SH-SY5Y (cell line): ENCODE measurements at regions not wholly inside any gene's neighbourhood (a gene's known extent, or its start where the extent isn't known, plus 50 kb on each side); places are given as distances from the start of the nearest gene placed in this dataset.

Experiments used
- GATA2 ChIP-seq: IDR thresholded peaks from 2 replicates; pipeline ENCODE4 v1.6.1; 2011; ENCODE audit warnings: mild to moderate bottlenecking, low read depth, low read length
- GATA3 ChIP-seq: IDR thresholded peaks from 2 replicates; pipeline ENCODE4 v1.6.1; 2011; ENCODE audit warnings: low read depth, mild to moderate bottlenecking, low read length, moderate library complexity

DNA sequence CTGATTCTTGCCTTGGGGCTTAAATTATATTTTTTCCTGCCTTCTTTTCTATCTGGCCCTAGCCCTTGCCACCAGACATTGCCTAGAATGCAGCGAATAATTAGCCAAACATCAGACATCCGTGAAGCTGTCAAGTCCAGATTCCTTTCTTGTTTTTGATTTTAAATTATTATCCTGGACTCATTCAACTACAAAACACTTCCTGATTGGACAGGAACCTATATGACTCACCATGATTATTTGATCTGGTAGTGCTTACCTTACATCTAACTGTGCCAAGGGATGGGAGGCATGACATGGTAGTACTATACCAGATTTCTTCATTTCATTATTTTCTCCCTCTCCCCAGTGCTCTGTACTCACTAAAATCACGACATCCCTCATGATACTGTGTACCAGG lies 829.6 kb downstream of the TLR4 start:
- TF ChIP-seq GATA2 (no peak), GATA3 (no peak)

GRCh38 chr9:118536153-118536552 lies 832.0 kb downstream of the TLR4 start:
- TF ChIP-seq GATA2 (no peak), GATA3 (no peak)

- TF ChIP-seq GATA3 (no peak), GATA2 (no peak)
These were observed 830.3 kb downstream of the BRINP1 start for GRCh38 chr9:118538959-118539358.

DNA sequence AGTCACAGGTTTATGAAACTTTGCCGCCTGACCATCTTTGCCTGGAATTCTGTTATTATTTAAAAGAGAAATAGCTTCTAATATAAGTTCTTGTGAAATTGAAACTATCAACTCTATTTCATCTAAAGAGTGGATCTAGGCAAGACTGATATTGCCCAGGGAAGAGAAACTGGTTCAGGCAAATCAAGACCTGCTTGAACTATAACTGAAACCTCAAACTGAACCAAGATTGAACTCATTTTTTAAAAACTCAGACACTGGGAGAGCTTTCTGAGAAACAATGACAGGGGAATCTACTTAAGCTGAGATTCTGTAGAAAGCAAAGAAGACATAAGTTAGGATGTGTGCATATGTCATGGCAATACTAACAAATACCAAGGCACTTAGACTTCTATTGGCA lies 815.8 kb downstream of the BRINP1 start:
- TF ChIP-seq GATA2: no peak
- no peak for TF ChIP-seq GATA3

- TF ChIP-seq GATA3 (no peak), GATA2 (no peak)
These were observed 814.2 kb downstream of the BRINP1 start for GRCh38 chr9:118554987-118555386.

GRCh38 chr9:118558026-118558425 lies 811.2 kb downstream of the BRINP1 start:
- TF ChIP-seq GATA3 (no peak), GATA2 (no peak)

DNA sequence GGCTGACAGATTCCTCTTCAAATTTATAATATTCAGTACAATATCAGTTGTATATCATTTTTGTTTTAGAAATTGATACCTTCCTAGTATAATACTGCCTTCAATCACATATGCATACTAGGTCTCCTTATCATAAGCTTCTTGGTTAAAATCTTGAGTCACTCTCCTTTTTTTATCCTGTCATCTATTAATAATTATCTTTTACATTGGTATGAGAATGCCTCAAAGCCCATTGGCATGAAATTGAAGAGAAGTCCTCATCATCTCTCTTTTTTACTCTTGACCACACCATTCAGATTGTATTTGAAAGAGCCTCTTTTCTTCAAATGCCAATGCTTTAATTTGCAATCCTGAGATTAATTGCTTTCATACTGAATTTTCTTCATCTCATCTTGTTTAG lies 810.3 kb downstream of the BRINP1 start:
- TF ChIP-seq GATA3 (no peak), GATA2 (no peak)

DNA sequence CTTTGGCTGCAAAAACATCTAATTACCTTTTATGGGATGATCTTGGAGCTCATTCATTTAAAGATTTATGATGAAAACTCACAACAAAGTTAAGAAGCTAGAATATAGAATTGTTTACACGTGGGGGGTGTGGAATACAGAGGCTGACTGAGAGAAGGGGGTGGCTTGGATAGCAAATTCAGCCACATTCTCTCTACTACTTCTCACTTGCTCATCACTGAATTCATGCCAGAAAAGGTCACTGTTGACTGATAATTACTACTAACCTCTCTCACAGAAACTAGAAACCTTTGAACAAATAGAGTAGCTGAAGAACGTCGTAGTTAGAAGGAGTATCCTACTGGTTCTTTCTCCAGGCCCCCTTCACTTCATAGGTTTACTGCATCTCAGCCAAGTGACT lies 808.2 kb downstream of the BRINP1 start:
- TF ChIP-seq GATA3: no peak
- TF ChIP-seq GATA2: no peak

DNA sequence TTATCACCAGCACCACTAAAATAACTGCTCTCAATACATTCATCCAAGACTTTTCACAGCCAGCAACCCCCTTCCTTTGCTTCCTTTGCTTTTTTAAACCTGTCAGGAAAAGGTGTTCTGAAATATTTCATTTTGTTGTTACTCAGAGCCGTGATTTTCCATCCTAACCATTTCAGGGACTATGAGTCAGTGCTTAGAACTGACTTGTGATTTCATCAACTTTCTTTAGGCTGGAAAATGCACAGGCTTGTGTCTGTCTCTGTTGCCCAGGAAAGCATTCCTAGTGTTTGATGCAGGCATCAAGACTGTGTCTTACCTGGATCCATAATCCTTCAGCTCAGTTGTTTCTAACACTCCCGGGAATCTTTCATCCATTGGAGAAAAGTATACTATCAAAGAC lies 805.6 kb downstream of the BRINP1 start:
- no peak for TF ChIP-seq GATA2
- TF ChIP-seq GATA3: no peak

DNA sequence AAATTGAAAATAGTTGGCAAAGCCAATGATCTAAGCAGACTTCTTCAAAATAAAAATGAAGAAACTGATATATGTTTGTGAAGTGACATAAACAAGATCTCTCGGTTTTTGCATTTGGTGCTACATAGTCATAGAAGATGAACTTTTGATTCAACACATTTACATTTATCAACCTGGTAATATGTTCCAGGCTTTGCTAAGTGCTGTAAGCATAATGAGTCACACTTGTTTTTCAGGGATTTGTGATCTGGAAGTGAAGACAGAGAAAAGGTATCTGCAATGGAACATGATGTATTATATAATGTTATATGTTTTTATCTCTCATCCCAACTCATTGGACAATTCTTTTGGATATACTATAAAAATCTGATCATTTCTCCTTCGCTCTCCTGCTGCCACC lies 801.4 kb downstream of the BRINP1 start:
- TF ChIP-seq GATA3 (no peak), GATA2 (no peak)

- TF ChIP-seq GATA3: no peak
- TF ChIP-seq GATA2: no peak
These were observed 800.5 kb downstream of the BRINP1 start for GRCh38 chr9:118568704-118569103.

GRCh38 chr9:118569148-118569547 lies 800.1 kb downstream of the BRINP1 start:
- TF ChIP-seq GATA3: no peak
- TF ChIP-seq GATA2: no peak

- TF ChIP-seq GATA3: no peak
- TF ChIP-seq GATA2: no peak
These were observed 799.2 kb downstream of the BRINP1 start for GRCh38 chr9:118570066-118570465.

DNA sequence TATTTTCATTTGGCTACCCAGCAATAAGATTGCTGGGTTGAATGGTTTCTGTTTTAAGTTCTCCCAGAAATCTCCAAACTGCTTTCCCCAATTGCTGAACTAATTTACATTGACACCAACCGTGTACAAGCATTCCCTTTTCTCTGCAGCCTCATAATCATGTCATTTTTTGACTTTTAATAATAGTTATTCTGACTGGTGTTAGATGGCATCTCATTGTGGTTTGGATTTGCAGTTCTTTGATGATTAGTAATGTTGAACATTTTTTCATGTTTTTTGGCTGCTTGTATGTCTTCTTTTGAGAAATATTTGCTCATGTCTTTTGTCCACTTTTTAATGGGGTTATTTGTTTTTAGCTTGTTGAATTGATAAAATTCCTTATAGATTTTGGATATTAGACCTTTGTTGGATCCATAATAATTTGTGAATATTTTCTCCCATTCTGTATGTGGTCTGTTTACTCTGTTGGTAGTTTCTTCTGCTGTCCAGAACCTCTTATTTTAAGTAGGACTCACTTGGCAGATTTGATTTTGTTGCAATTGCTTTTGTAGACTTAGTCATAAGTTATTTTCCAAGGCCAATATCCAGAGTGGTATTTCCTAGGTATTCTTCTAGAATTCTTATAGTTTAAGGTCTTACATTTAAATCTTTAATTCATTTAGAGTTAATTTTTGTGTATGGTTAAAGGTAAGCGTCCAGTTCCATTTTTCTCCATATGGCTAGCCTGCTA lies 793.7 kb downstream of the BRINP1 start:
- no peak for TF ChIP-seq GATA3
- no peak for TF ChIP-seq GATA2

DNA sequence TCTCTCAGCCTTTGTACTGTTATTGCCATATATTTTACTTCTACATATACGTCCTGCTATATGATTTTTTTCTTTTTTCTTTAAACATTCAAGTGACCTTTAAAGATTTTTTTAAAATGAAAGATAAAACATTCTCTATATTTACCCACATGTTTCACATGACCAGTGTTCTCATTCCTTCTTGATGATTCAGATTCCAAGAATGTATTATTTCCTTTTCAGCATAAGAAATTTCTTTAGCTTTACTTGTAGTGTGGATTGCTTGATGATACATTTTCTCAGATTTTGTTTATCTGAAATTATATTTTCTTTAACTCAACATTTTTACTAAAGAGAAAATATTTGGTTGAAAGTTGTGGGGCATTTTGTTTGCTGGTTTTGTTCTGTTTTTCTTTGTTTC lies 792.1 kb downstream of the BRINP1 start:
- no peak for TF ChIP-seq GATA3
- TF ChIP-seq GATA2: no peak

GRCh38 chr9:118578467-118578866 lies 790.8 kb downstream of the BRINP1 start:
- TF ChIP-seq GATA3: no peak
- no peak for TF ChIP-seq GATA2

DNA sequence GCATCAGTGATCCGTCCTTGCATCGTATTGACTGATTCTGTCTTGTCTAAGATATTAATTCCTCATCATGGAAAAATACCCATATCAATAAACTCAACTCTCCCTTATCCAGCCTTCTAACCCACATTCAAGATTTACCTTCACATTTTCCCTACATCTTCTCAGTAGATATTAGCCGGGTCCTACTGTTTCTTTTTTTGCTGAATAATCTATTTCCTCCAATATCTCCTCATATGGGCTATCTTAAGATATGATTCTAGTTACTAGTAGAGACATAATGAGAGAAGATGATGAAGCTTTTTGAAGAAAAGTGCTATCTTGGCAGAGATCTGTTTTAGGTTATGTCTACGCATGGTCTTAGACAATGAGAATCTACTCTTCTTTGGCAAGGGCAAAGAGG lies 785.8 kb downstream of the BRINP1 start:
- TF ChIP-seq GATA3: no peak
- TF ChIP-seq GATA2: no peak

DNA sequence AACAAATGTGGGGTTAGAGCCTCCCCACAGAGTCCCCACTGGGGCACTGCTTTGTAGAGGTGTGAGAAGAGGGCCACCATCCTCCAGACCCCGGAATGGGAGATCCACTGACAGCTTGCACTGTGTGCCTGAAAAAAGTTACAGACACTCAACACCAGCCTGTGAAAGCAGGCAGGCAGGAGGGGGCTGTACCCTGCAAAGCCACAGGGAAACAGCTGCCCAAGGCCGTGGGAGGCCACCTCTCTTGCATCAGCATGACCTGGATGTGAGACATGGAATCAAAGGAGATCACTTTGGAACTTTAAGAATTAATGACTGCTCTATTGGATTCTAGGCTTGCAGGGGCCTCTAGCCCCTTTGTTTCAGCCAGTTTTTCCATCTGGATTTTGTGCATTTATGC lies 782.3 kb downstream of the BRINP1 start:
- TF ChIP-seq GATA2 (no peak), GATA3 (no peak)
